ENCODE measurements at regions not wholly inside any gene's neighbourhood (a gene's known extent, or its start where the extent isn't known, plus 50 kb on each side); places are given as distances from the start of the nearest gene placed in this dataset.

GRCh38 chr4:57504797-57505530 lies 394.8 kb upstream of the IGFBP7 start:
- no peak for TF ChIP-seq CTCF (IDR thresholded peaks at IDR 0.05; ENCODE audit: unreplicated experiment in 3 of 3)
- no peaks in the 10 kb centered on the region for H3K9me3 Mint-ChIP-seq
- H3K4me3 Mint-ChIP-seq, result no peak overlapping the region
- no peaks in the 10 kb centered on the region for H3K27me3 Mint-ChIP-seq (ENCODE audit: low read depth)
- peak overlapping the region in 1 of 3 experiments; percentile 2 for H3K27ac Mint-ChIP-seq
- H3K4me1 Mint-ChIP-seq, result peaks cover 35% of the 10 kb centered on the region
- no peaks in the 10 kb centered on the region for H3K36me3 Mint-ChIP-seq (ENCODE audit: low read depth)

DNA sequence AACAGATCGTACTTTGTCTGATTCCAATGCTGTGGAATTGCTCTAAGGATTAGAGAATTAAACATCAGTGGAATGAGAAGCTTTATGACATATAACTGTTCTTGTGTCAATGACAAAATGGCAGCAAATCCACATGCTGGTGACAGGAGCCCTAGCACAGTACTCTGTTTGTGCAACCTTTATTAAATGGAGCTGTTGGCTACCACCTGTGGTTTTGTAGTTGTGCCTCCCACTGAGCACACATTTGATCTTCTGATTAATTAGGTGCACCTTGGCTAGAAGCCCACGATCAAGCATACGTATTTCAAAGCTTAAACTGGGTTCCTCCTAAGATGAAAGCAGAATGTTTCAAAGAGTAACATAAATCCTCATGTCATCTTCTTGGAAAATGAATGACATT lies 394.0 kb upstream of the IGFBP7 start:
- Mint-ChIP-seq H3K36me3 (ENCODE audit: low read depth) (no peaks in the 10 kb centered on the region), H3K4me1 (peaks cover 35% of the 10 kb centered on the region), H3K4me3 (no peak overlapping the region), H3K9me3 (peaks cover 4% of the 10 kb centered on the region), H3K27me3 (ENCODE audit: low read depth) (no peaks in the 10 kb centered on the region), H3K27ac (peak overlapping the region in 1 of 3 experiments; percentile 43)
- TF ChIP-seq CTCF (IDR thresholded peaks at IDR 0.05; ENCODE audit: unreplicated experiment in 3 of 3), result no peak

DNA sequence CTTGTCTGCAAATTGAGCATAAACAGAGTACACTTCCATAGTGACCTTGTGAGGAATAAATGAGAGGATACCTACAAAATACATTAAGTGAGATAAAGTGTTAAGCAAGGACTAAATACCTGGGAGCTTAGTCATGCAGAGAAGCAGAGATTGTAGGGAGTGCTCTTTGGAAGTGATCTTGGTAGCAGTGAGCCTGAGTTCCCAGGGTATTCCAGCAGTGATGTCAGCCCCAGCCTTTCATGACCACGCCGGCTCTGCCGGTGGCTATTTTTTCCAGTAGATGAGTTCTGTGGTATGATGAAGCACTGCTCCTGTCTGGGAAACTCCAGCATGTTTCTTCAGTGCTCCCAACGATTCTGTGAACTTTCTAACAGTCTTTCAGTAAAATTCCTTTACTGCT lies 391.5 kb upstream of the IGFBP7 start:
- Mint-ChIP-seq H3K4me1 (peaks cover 51% of the 10 kb centered on the region), H3K4me3 (no peak overlapping the region), H3K27ac (peak overlapping the region; percentile 11 to 82 (median 58)), H3K27me3 (ENCODE audit: low read depth) (no peaks in the 10 kb centered on the region), H3K36me3 (ENCODE audit: low read depth) (no peaks in the 10 kb centered on the region), H3K9me3 (peaks cover 4% of the 10 kb centered on the region)
- TF ChIP-seq CTCF (IDR thresholded peaks at IDR 0.05; ENCODE audit: unreplicated experiment in 3 of 3), result no peak

GRCh38 chr4:57499786-57500185 lies 389.6 kb upstream of the IGFBP7 start:
- Mint-ChIP-seq H3K36me3 (ENCODE audit: low read depth) (no peaks in the 10 kb centered on the region), H3K4me3 (no peak overlapping the region), H3K27me3 (ENCODE audit: low read depth) (no peaks in the 10 kb centered on the region), H3K4me1 (peaks cover 50% of the 10 kb centered on the region), H3K27ac (no peak overlapping the region), H3K9me3 (peaks cover 4% of the 10 kb centered on the region)
- TF ChIP-seq CTCF (IDR thresholded peaks at IDR 0.05; ENCODE audit: unreplicated experiment in 3 of 3), result no peak

GRCh38 chr4:57498251-57498650 lies 388.1 kb upstream of the IGFBP7 start:
- no peak for TF ChIP-seq CTCF (IDR thresholded peaks at IDR 0.05; ENCODE audit: unreplicated experiment in 3 of 3)
- H3K36me3 Mint-ChIP-seq (ENCODE audit: low read depth), result no peaks in the 10 kb centered on the region
- H3K9me3 Mint-ChIP-seq, result peaks cover 4% of the 10 kb centered on the region
- H3K27ac Mint-ChIP-seq, result peak overlapping the region in 2 of 3 experiments; percentile 11 to 61
- peaks cover 38% of the 10 kb centered on the region for H3K4me1 Mint-ChIP-seq
- no peak overlapping the region for H3K4me3 Mint-ChIP-seq
- no peaks in the 10 kb centered on the region for H3K27me3 Mint-ChIP-seq (ENCODE audit: low read depth)
